ENCODE measurements at regions not wholly inside any gene's neighbourhood (a gene's known extent, or its start where the extent isn't known, plus 50 kb on each side); places are given as distances from the start of the nearest gene placed in this dataset.

- H3K36me3 ChIP-seq (ENCODE audit: control insufficient read depth in 1 of 2, insufficient read depth in 2 of 2, low read length in 2 of 2): no peaks in the 10 kb centered on the region
- H3K4me1 ChIP-seq (ENCODE audit: control insufficient read depth in 1 of 2, insufficient read depth in 2 of 2, low read length in 2 of 2): peaks cover 4 to 17% of the 10 kb centered on the region in 2 donors
Measured at GRCh38 chr5:60517850-60518249, 182.1 kb downstream of the DEPDC1B start.

GRCh38 chr5:60517094-60517694, 182.8 kb downstream of the DEPDC1B start:
- H3K27ac ChIP-seq (ENCODE audit: low read depth, low read length): no peak overlapping the region
- no peaks in the 10 kb centered on the region for H3K36me3 ChIP-seq (ENCODE audit: control insufficient read depth in 1 of 2, insufficient read depth in 2 of 2, low read length in 2 of 2)
- no peaks in the 10 kb centered on the region for H3K27me3 ChIP-seq (ENCODE audit: control insufficient read depth in 1 of 2, insufficient read depth in 2 of 2, low read length in 2 of 2)
- no peak overlapping the region for H3K9ac ChIP-seq (ENCODE audit: low read depth in 1 of 2, low read length in 2 of 2)
- no peaks in the 10 kb centered on the region for H3K9me3 ChIP-seq (ENCODE audit: control insufficient read depth in 1 of 2, low read length in 2 of 2)
- no peak overlapping the region for H3K4me3 ChIP-seq (ENCODE audit: low read depth in 1 of 2, low read length in 2 of 2)
- H3K4me1 ChIP-seq (ENCODE audit: control insufficient read depth in 1 of 2, insufficient read depth in 2 of 2, low read length in 2 of 2): peaks cover 4 to 11% of the 10 kb centered on the region in 2 donors

More at GRCh38 chr5:60517850-60518249, 182.1 kb downstream of the DEPDC1B start:
- Histone ChIP-seq H3K27ac (ENCODE audit: low read depth, low read length) (no peak overlapping the region), H3K9ac (ENCODE audit: low read depth in 1 of 2, low read length in 2 of 2) (no peak overlapping the region), H3K4me3 (ENCODE audit: low read depth in 1 of 2, low read length in 2 of 2) (no peak overlapping the region), H3K9me3 (ENCODE audit: control insufficient read depth in 1 of 2, low read length in 2 of 2) (no peaks in the 10 kb centered on the region), H3K27me3 (ENCODE audit: control insufficient read depth in 1 of 2, insufficient read depth in 2 of 2, low read length in 2 of 2) (no peaks in the 10 kb centered on the region)

- Histone ChIP-seq H3K9ac (ENCODE audit: low read depth in 1 of 2, low read length in 2 of 2) (no peak overlapping the region), H3K9me3 (ENCODE audit: control insufficient read depth in 1 of 2, low read length in 2 of 2) (no peaks in the 10 kb centered on the region), H3K36me3 (ENCODE audit: control insufficient read depth in 1 of 2, insufficient read depth in 2 of 2, low read length in 2 of 2) (no peaks in the 10 kb centered on the region), H3K4me3 (ENCODE audit: low read depth in 1 of 2, low read length in 2 of 2) (no peak overlapping the region), H3K27me3 (ENCODE audit: control insufficient read depth in 1 of 2, insufficient read depth in 2 of 2, low read length in 2 of 2) (no peaks in the 10 kb centered on the region), H3K4me1 (ENCODE audit: control insufficient read depth in 1 of 2, insufficient read depth in 2 of 2, low read length in 2 of 2) (peaks cover 2 to 6% of the 10 kb centered on the region in 2 donors), H3K27ac (ENCODE audit: low read depth, low read length) (no peak overlapping the region)
Measured at GRCh38 chr5:60516688-60517087, 183.3 kb downstream of the DEPDC1B start.

- Histone ChIP-seq H3K9ac (ENCODE audit: low read depth in 1 of 2, low read length in 2 of 2) (no peak overlapping the region), H3K36me3 (ENCODE audit: control insufficient read depth in 1 of 2, insufficient read depth in 2 of 2, low read length in 2 of 2) (no peaks in the 10 kb centered on the region), H3K27ac (ENCODE audit: low read depth, low read length) (no peak overlapping the region), H3K27me3 (ENCODE audit: control insufficient read depth in 1 of 2, insufficient read depth in 2 of 2, low read length in 2 of 2) (no peaks in the 10 kb centered on the region), H3K4me1 (ENCODE audit: control insufficient read depth in 1 of 2, insufficient read depth in 2 of 2, low read length in 2 of 2) (no peaks in the 10 kb centered on the region), H3K4me3 (ENCODE audit: low read depth in 1 of 2, low read length in 2 of 2) (no peak overlapping the region), H3K9me3 (ENCODE audit: control insufficient read depth in 1 of 2, low read length in 2 of 2) (no peaks in the 10 kb centered on the region)
Measured at GRCh38 chr5:60514152-60514551, 185.8 kb downstream of the DEPDC1B start.

GRCh38 chr5:60512117-60512516, 187.8 kb downstream of the DEPDC1B start:
- Histone ChIP-seq H3K4me3 (ENCODE audit: low read depth in 1 of 2, low read length in 2 of 2) (no peak overlapping the region), H3K27me3 (ENCODE audit: control insufficient read depth in 1 of 2, insufficient read depth in 2 of 2, low read length in 2 of 2) (no peaks in the 10 kb centered on the region), H3K27ac (ENCODE audit: low read depth, low read length) (no peak overlapping the region), H3K9me3 (ENCODE audit: control insufficient read depth in 1 of 2, low read length in 2 of 2) (no peaks in the 10 kb centered on the region), H3K36me3 (ENCODE audit: control insufficient read depth in 1 of 2, insufficient read depth in 2 of 2, low read length in 2 of 2) (no peaks in the 10 kb centered on the region), H3K4me1 (ENCODE audit: control insufficient read depth in 1 of 2, insufficient read depth in 2 of 2, low read length in 2 of 2) (no peaks in the 10 kb centered on the region), H3K9ac (ENCODE audit: low read depth in 1 of 2, low read length in 2 of 2) (no peak overlapping the region)

GRCh38 chr5:60510663-60511062, 189.3 kb downstream of the DEPDC1B start:
- Histone ChIP-seq H3K4me3 (ENCODE audit: low read depth in 1 of 2, low read length in 2 of 2) (no peak overlapping the region), H3K9ac (ENCODE audit: low read depth in 1 of 2, low read length in 2 of 2) (no peak overlapping the region), H3K36me3 (ENCODE audit: control insufficient read depth in 1 of 2, insufficient read depth in 2 of 2, low read length in 2 of 2) (no peaks in the 10 kb centered on the region), H3K27ac (ENCODE audit: low read depth, low read length) (no peak overlapping the region), H3K27me3 (ENCODE audit: control insufficient read depth in 1 of 2, insufficient read depth in 2 of 2, low read length in 2 of 2) (no peaks in the 10 kb centered on the region), H3K9me3 (ENCODE audit: control insufficient read depth in 1 of 2, low read length in 2 of 2) (no peaks in the 10 kb centered on the region), H3K4me1 (ENCODE audit: control insufficient read depth in 1 of 2, insufficient read depth in 2 of 2, low read length in 2 of 2) (no peaks in the 10 kb centered on the region)

GRCh38 chr5:60510049-60510448, 189.9 kb downstream of the DEPDC1B start:
- no peak overlapping the region for H3K9ac ChIP-seq (ENCODE audit: low read depth in 1 of 2, low read length in 2 of 2)
- no peak overlapping the region for H3K4me3 ChIP-seq (ENCODE audit: low read depth in 1 of 2, low read length in 2 of 2)
- H3K36me3 ChIP-seq (ENCODE audit: control insufficient read depth in 1 of 2, insufficient read depth in 2 of 2, low read length in 2 of 2): no peaks in the 10 kb centered on the region
- no peak overlapping the region for H3K27ac ChIP-seq (ENCODE audit: low read depth, low read length)
- no peaks in the 10 kb centered on the region for H3K9me3 ChIP-seq (ENCODE audit: control insufficient read depth in 1 of 2, low read length in 2 of 2)
- no peaks in the 10 kb centered on the region for H3K4me1 ChIP-seq (ENCODE audit: control insufficient read depth in 1 of 2, insufficient read depth in 2 of 2, low read length in 2 of 2)
- no peaks in the 10 kb centered on the region for H3K27me3 ChIP-seq (ENCODE audit: control insufficient read depth in 1 of 2, insufficient read depth in 2 of 2, low read length in 2 of 2)

GRCh38 chr5:60509519-60509918, 190.4 kb downstream of the DEPDC1B start:
- H3K27ac ChIP-seq (ENCODE audit: low read depth, low read length): no peak overlapping the region
- no peaks in the 10 kb centered on the region for H3K36me3 ChIP-seq (ENCODE audit: control insufficient read depth in 1 of 2, insufficient read depth in 2 of 2, low read length in 2 of 2)
- H3K9me3 ChIP-seq (ENCODE audit: control insufficient read depth in 1 of 2, low read length in 2 of 2): no peaks in the 10 kb centered on the region
- H3K4me3 ChIP-seq (ENCODE audit: low read depth in 1 of 2, low read length in 2 of 2): no peak overlapping the region
- H3K4me1 ChIP-seq (ENCODE audit: control insufficient read depth in 1 of 2, insufficient read depth in 2 of 2, low read length in 2 of 2): no peaks in the 10 kb centered on the region
- no peaks in the 10 kb centered on the region for H3K27me3 ChIP-seq (ENCODE audit: control insufficient read depth in 1 of 2, insufficient read depth in 2 of 2, low read length in 2 of 2)
- H3K9ac ChIP-seq (ENCODE audit: low read depth in 1 of 2, low read length in 2 of 2): no peak overlapping the region

GRCh38 chr5:60507687-60508086, 192.3 kb downstream of the DEPDC1B start:
- H3K4me3 ChIP-seq (ENCODE audit: low read depth in 1 of 2, low read length in 2 of 2): no peak overlapping the region
- H3K9ac ChIP-seq (ENCODE audit: low read depth in 1 of 2, low read length in 2 of 2): no peak overlapping the region
- no peaks in the 10 kb centered on the region for H3K27me3 ChIP-seq (ENCODE audit: control insufficient read depth in 1 of 2, insufficient read depth in 2 of 2, low read length in 2 of 2)
- H3K4me1 ChIP-seq (ENCODE audit: control insufficient read depth in 1 of 2, insufficient read depth in 2 of 2, low read length in 2 of 2): no peaks in the 10 kb centered on the region
- H3K36me3 ChIP-seq (ENCODE audit: control insufficient read depth in 1 of 2, insufficient read depth in 2 of 2, low read length in 2 of 2): no peaks in the 10 kb centered on the region
- no peak overlapping the region for H3K27ac ChIP-seq (ENCODE audit: low read depth, low read length)
- no peaks in the 10 kb centered on the region for H3K9me3 ChIP-seq (ENCODE audit: control insufficient read depth in 1 of 2, low read length in 2 of 2)

GRCh38 chr5:60505373-60506171, 194.4 kb downstream of the DEPDC1B start:
- Histone ChIP-seq H3K4me3 (ENCODE audit: low read depth in 1 of 2, low read length in 2 of 2) (no peak overlapping the region), H3K9ac (ENCODE audit: low read depth in 1 of 2, low read length in 2 of 2) (no peak overlapping the region), H3K4me1 (ENCODE audit: control insufficient read depth in 1 of 2, insufficient read depth in 2 of 2, low read length in 2 of 2) (no peaks in the 10 kb centered on the region), H3K27ac (ENCODE audit: low read depth, low read length) (no peak overlapping the region), H3K36me3 (ENCODE audit: control insufficient read depth in 1 of 2, insufficient read depth in 2 of 2, low read length in 2 of 2) (no peaks in the 10 kb centered on the region), H3K9me3 (ENCODE audit: control insufficient read depth in 1 of 2, low read length in 2 of 2) (no peaks in the 10 kb centered on the region), H3K27me3 (ENCODE audit: control insufficient read depth in 1 of 2, insufficient read depth in 2 of 2, low read length in 2 of 2) (no peaks in the 10 kb centered on the region)

Measured in duodenal mucosa (tissue), 2 donors.